Pancreas (tissue), 10 donors: ENCODE measurements at regions not wholly inside any gene's neighbourhood (a gene's known extent, or its start where the extent isn't known, plus 50 kb on each side); places are given as distances from the start of the nearest gene placed in this dataset.
A peak's percentile ranks its signal among the peaks of the same experiment; 100 is the strongest.

Source experiments
- ATAC-seq, 4 donors: fragments of 200-7000 bp; cut with Tn5 transposase; one replicate each; pipeline versions ENCODE4 v1.8.0 to v1.9.1; 2020; ENCODE audit warnings: mild to moderate bottlenecking in 4 of 4, moderate library complexity in 4 of 4
- DNase-seq, 6 donors: peaks; one replicate each; pipeline ENCODE4 v3.0.0-alpha.2; 2020
- FAIRE-seq: peaks from 2 replicates; lab custom pipeline; 2012; peaks lifted over from hg19 to GRCh38; lab: Jason Lieb, UNC
- H3K27ac ChIP-seq, 4 donors: fragments of 200-600 bp; sonication (generic); 1 replicate in 3 of 4; 2 replicates in 1 of 4; pipeline versions ENCODE4 v1.5.0 to v1.8.0; 2020
- H3K27me3 ChIP-seq, 4 donors: fragments of 200-600 bp; one replicate each; pipeline ENCODE4 v1.8.0; 2021
- H3K36me3 ChIP-seq, 3 donors: fragments of 200-600 bp; sonication (generic) in 1 of 3; one replicate each; pipeline versions ENCODE4 v1.5.0 to v1.8.0; 2020 to 2021
- H3K4me1 ChIP-seq, 3 donors: fragments of 200-600 bp; one replicate each; pipeline ENCODE4 v1.8.0; 2021
- H3K4me3 ChIP-seq, 4 donors: fragments of 200-600 bp; sonication (generic) in 2 of 4; one replicate each; pipeline versions ENCODE4 v1.5.0 to v1.8.0; 2020 to 2021
- H3K9me3 ChIP-seq, 4 donors: fragments of 200-600 bp; one replicate each; pipeline ENCODE4 v1.8.0; 2021
- CTCF ChIP-seq, 4 donors: fragments of 200-600 bp; sonication (generic) in 3 of 4; IDR thresholded peaks; one replicate each; pipeline versions ENCODE4 v1.5.0 to v1.8.0; 2021; ENCODE audit warnings: antibody characterized with exemption in 4 of 4
- WGBS, 2 donors: extraction: QIAGEN DNeasy Blood & Tissue Kit; methylation state at CpG; one replicate each; pipeline ENCODE4 v1.1.7; 2013; 5-methylcytosine and 5-hydroxymethylcytosine counted together
- intact Hi-C, 3 donors: fragments of 100-400 bp; cut with DNase I; formaldehyde crosslinking; loops; one replicate each; pipeline versions ENCODE4 v1.11.1 to v1.14.2; 2022
- donor health status: healthy with polysubstance abuse.
- donor health status: DM: no; HTN: no; CAD: no; lungs with moderate emphysema.
- donor health status: DM: no; HTN: no; CAD: no.
- donor health status: control.
- donor health status: control.
- donor health status: Bipolar disorder and iron deficiency.
- donor health status: DM: yes; HTN: yes; CAD: no.
- donor health status: DM: no; HTN: no; CAD: no.
- donor health status: DM: no; HTN: no; CAD: no.
- donor health status: DM: yes; HTN: yes; CAD: no.

- FAIRE-seq (no peak), DNase-seq (no peak), ATAC-seq (no peak)
- Histone ChIP-seq H3K27me3 (no peaks in the 10 kb centered on the region), H3K4me3 (no peak overlapping the region), H3K9me3 (no peaks in the 10 kb centered on the region), H3K4me1 (no peaks in the 10 kb centered on the region), H3K36me3 (no peaks in the 10 kb centered on the region), H3K27ac (no peak overlapping the region)
- intact Hi-C loops, result no loop called here
- 49 to 58% methylated on average over 7 of the region's 7 CpGs for WGBS, 2 donors
- no peak for TF ChIP-seq CTCF (IDR thresholded peaks at IDR 0.05)
Observed at GRCh38 chr2:105634198-105634597, 110.5 kb upstream of the NCK2 start.

GRCh38 chr2:105631922-105632321 is 112.8 kb upstream of the NCK2 start:
- TF ChIP-seq CTCF (IDR thresholded peaks at IDR 0.05), result no peak
- intact Hi-C loops, result no loop called here
- H3K27ac ChIP-seq, result no peak overlapping the region
- no peaks in the 10 kb centered on the region for H3K9me3 ChIP-seq
- no peak for ATAC-seq
- no peaks in the 10 kb centered on the region for H3K4me1 ChIP-seq
- H3K36me3 ChIP-seq, result no peaks in the 10 kb centered on the region
- no peak for DNase-seq
- WGBS, 2 donors, result 91 to 97% methylated on average over 1 of the region's 1 CpG
- no peak overlapping the region for H3K4me3 ChIP-seq
- FAIRE-seq, result no peak
- H3K27me3 ChIP-seq, result no peaks in the 10 kb centered on the region

- DNase-seq (no peak), ATAC-seq (peak in 1 of 4 donors; percentile 44), FAIRE-seq (no peak)
- no peaks in the 10 kb centered on the region for H3K27me3 ChIP-seq
- H3K4me1 ChIP-seq, result no peaks in the 10 kb centered on the region
- no peaks in the 10 kb centered on the region for H3K9me3 ChIP-seq
- no peak overlapping the region for H3K4me3 ChIP-seq
- no peak overlapping the region for H3K27ac ChIP-seq
- 50 to 51% methylated on average over 9 of the region's 9 CpGs for WGBS, 2 donors
- H3K36me3 ChIP-seq, result no peaks in the 10 kb centered on the region
- TF ChIP-seq CTCF (IDR thresholded peaks at IDR 0.05), result no peak
- intact Hi-C loops, result no loop called here
Observed at GRCh38 chr2:105631011-105631410, 113.7 kb upstream of the NCK2 start.

- intact Hi-C loops, result no loop called here
- Histone ChIP-seq H3K9me3 (no peaks in the 10 kb centered on the region), H3K27me3 (no peaks in the 10 kb centered on the region), H3K27ac (no peak overlapping the region), H3K4me3 (no peak overlapping the region), H3K4me1 (no peaks in the 10 kb centered on the region), H3K36me3 (no peaks in the 10 kb centered on the region)
- ATAC-seq (no peak), DNase-seq (no peak), FAIRE-seq (no peak)
- TF ChIP-seq CTCF (IDR thresholded peaks at IDR 0.05), result no peak
- WGBS, 2 donors, result 85 to 100% methylated on average over 1 of the region's 1 CpG
Observed at GRCh38 chr2:105629634-105630033, 115.1 kb upstream of the NCK2 start.

GRCh38 chr2:105627534-105627933 is 117.2 kb upstream of the NCK2 start:
- Histone ChIP-seq H3K9me3 (no peaks in the 10 kb centered on the region), H3K36me3 (no peaks in the 10 kb centered on the region), H3K4me3 (no peak overlapping the region), H3K27me3 (no peaks in the 10 kb centered on the region), H3K4me1 (no peaks in the 10 kb centered on the region), H3K27ac (no peak overlapping the region)
- FAIRE-seq, result no peak
- DNase-seq, result no peak
- no peak for TF ChIP-seq CTCF (IDR thresholded peaks at IDR 0.05)
- WGBS, 2 donors, result 58 to 74% methylated on average over 3 of the region's 3 CpGs
- ATAC-seq, result no peak
- intact Hi-C loops, result no loop called here
